Endothelial cell of umbilical vein (primary cell): ENCODE measurements at regions not wholly inside any gene's neighbourhood (a gene's known extent, or its start where the extent isn't known, plus 50 kb on each side); places are given as distances from the start of the nearest gene placed in this dataset.
"Not testable (repeated sequence)": the region's sequence is repeated elsewhere in the genome, so short reads cannot be mapped to it uniquely, and the experiment has no call there.

Experiments used
- CTCF ChIP-seq, 2 donors: IDR thresholded peaks; 1 replicate in 1 of 2; 2 replicates in 1 of 2; pipeline ENCODE4 v1.5.1; 2011; ENCODE audit warnings: low read length in 2 of 2, mild to moderate bottlenecking in 2 of 2, moderate library complexity in 2 of 2, control low read depth in 1 of 2, inconsistent platforms in 1 of 2, low read depth in 1 of 2; ENCODE audit not compliant: insufficient read depth in 1 of 2; ENCODE audit errors: extremely low read depth in 1 of 2
- EZH2 ChIP-seq: IDR thresholded peaks from 2 replicates; pipeline ENCODE4 v1.6.1; 2012; ENCODE audit warnings: borderline replicate concordance, low read depth, mild to moderate bottlenecking, moderate library complexity, low read length, inconsistent platforms; ENCODE audit not compliant: severe bottlenecking
- FOS ChIP-seq: IDR thresholded peaks from 2 replicates; pipeline ENCODE4 v1.6.1; 2011; ENCODE audit warnings: mild to moderate bottlenecking, low read length, moderate library complexity, borderline replicate concordance; ENCODE audit not compliant: insufficient read depth
- MAX ChIP-seq: IDR thresholded peaks from 2 replicates; pipeline ENCODE4 v1.6.1; 2011; ENCODE audit not compliant: insufficient read depth, insufficient read length
- MYC ChIP-seq: IDR thresholded peaks from one replicate; pipeline ENCODE4 v1.6.1; 2011; ENCODE audit warnings: mild to moderate bottlenecking, low read depth, low read length
- POLR2A ChIP-seq: IDR thresholded peaks from 2 replicates; pipeline ENCODE4 v1.6.1; 2012; ENCODE audit warnings: low read depth, mild to moderate bottlenecking, control low read depth, low read length
- POLR2AphosphoS5 ChIP-seq: IDR thresholded peaks from 2 replicates; pipeline ENCODE4 v1.6.1; 2012; ENCODE audit warnings: low read depth, mild to moderate bottlenecking, control low read depth, low read length, moderate library complexity; ENCODE audit not compliant: insufficient read depth

- TF ChIP-seq POLR2AphosphoS5; POLR2A; CTCF (IDR thresholded peaks at IDR 0.05; ENCODE audit: extremely low read depth in 1 of 2, insufficient read depth in 1 of 2, low read depth in 1 of 2, low read length in 2 of 2); MYC; EZH2; MAX; FOS: not testable (repeated sequence)
Observed at GRCh38 chrY:16175740-16176139, 1651.4 kb downstream of the NLGN4Y start.
